Activated CD8-positive, alpha-beta memory T cell treated with anti-CD3 and anti-CD28 coated beads, Interleukin-2, amount 50 U/mL, for 1 hour (primary cell): ENCODE measurements at regions not wholly inside any gene's neighbourhood (a gene's known extent, or its start where the extent isn't known, plus 50 kb on each side); places are given as distances from the start of the nearest gene placed in this dataset.
"Not testable (repeated sequence)": the region's sequence is repeated elsewhere in the genome, so short reads cannot be mapped to it uniquely, and the experiment has no call there.

ENCODE experiments used
- DNase-seq: peaks from one replicate; pipeline ENCODE4 v3.0.0-alpha.2; 2020; ENCODE audit errors: extremely low read depth

DNA sequence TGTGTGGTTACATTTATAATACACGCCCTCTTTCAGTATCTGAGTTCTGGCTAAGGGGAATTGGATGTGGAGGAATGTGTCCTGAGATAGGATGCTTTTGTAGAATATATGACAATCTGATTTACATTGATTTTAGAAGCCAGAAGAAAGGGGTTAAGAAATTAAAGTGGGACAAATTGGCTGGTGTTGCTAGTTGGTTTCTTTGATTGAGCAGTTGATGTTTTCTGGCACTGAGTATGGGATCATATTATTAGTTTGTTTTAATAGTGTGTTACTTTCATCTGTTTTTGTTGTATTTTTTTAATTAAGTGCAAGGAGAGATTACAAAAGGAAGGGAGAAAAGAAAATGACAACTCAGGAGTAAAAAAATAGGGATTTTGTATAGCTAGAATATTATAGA is 1634.7 kb upstream of the B3GALT2 start:
- no peak for DNase-seq

DNA sequence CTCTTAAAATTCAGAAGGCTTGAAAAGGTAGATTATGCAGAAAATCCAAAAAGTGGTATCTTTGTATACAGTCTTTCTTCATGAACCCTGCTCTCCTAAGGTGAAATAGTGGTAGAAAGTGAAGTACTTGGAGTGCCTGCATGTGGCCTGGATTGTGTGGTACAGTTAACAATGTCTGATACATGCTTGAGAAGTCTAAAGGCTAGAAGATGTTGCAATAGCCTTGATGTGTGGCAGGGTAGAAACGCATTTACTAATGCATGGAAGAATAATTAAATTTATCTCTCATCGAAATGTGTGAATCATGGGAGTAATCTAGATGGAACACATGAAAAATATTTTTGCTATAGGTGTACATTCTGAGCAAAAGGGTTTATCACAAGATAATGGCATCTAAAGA is 1632.3 kb upstream of the B3GALT2 start:
- DNase-seq: no peak

- DNase-seq: no peak
Measured at GRCh38 chr1:194816859-194817258, 1630.4 kb upstream of the B3GALT2 start.

DNA sequence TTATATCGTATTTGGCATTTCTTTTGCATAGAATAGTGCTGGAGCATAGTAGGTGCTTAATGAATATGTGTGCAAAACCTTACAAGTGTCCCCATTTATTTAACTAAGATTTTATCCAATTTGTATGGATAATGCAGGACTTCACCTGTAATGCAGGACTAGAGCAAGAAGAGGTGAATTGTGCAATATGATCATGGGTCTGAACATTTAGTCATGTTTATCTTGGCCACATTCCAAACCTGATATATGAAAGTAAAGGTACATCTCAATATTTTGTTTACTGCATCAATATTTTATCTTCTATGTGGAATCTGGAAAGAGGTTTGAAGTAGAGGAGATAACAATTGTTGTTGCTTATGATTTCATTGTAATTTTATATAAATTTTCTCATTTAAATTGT is 1626.7 kb upstream of the B3GALT2 start:
- DNase-seq: no peak

DNA sequence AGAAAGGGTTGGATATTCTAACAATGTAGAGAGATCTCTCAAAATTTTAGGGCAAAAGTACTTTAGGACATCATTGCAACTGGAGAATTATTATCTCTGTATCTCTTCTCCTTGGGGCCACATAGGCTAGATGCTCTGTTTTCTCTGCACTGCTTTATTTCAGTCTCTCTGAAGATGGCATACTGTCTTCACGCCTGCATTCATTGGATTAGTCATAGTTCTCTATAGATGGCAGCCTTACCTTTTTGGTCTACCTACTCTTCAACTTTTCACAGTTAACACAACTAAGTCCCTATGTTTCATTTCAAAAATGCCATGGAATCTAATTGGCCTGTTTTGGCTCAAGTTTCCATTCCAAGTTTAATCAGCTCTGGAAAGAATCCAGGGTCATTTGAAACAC is 1623.3 kb upstream of the B3GALT2 start:
- DNase-seq: no peak

- DNase-seq: no peak
Measured at GRCh38 chr1:194809215-194809614, 1622.8 kb upstream of the B3GALT2 start.

DNA sequence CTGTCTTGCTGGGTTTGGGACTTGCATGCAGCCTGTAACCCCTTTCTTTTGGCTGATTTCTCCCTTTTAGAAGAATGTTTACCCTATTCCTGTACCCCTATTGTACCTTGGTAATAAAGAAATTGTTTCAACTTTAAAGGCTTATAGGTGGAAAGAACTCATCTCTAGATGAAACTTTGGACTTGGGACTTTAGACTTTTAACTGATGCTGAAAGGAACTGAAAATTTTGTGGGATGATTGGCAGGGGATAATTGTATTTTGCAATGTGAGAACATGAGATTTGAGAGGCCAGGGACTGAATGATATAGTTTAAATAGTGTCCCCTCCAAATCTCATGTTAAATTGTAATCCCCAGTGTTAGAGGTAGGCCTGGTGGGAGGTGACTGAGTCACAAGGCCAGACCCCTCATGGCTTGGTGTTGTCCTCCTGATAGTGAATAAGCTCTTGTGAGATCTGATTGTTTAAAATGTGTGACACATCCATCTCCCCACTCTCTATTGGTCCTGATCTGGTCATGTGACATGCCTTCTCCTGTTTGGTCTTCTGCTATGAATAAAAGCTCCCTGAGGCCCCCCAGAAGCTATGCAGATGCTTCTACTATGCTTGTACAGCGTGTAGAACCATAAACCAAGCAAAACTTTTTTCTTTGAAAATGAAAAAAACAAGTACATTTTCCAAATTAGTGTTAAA is 1621.3 kb upstream of the B3GALT2 start:
- DNase-seq: no peak

- DNase-seq: no peak
Measured at GRCh38 chr1:194802572-194802971, 1616.2 kb upstream of the B3GALT2 start.

DNA sequence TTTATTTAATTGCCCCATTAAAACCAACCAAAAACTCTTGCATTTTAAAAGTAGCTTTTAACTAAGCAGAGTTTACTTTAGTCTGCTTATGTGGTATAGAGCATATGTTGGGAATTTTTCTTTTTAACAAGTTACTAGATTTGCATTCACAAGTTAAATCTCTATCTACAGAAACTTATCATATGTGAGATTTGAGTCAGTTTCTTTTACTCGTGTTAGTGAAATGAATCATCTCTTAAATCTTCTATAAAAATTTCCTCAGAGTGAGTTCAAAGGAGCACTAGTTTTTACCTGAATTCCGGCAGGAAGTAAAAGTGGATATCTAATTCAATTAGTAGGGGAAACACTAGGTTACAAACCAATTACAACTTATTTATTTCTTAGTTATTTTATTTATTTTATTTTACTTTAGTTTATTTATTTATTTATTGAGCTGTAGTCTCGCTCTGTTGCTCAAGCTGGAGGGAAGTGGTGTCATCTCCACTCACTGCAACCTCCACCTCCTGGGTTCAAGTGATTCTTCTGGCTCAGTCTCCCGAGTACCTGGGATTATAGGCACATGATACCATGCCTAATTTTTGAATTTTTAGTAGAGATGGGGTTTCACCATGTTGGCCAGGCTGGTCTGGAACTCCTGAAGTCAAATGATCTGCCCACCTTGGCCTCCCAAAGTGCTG is 1609.6 kb upstream of the B3GALT2 start:
- no peak for DNase-seq

GRCh38 chr1:194787001-194787400 is 1600.6 kb upstream of the B3GALT2 start:
- no peak for DNase-seq

- DNase-seq: no peak
Measured at GRCh38 chr1:194786027-194786426, 1599.6 kb upstream of the B3GALT2 start.

- DNase-seq: no peak
Measured at GRCh38 chr1:194776657-194777056, 1590.2 kb upstream of the B3GALT2 start.

DNA sequence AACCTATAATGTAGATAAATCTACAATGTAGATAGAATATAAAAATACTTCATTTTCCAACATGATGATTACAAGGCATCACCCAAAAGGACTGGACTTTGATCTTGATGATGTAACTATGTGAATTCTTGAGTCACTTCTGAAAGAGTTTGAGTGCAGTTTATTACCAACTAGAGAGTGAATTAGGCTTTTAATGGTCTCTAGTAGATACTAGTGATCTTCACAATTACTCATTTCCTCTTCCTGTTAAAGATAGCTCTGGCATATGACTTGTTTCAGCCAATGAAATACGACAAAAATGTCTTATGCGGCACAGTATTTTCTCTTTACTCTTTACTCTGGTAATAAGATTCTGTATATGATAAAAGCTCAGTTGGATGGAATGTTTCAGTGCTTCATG is 1588.1 kb upstream of the B3GALT2 start:
- DNase-seq: no peak

- no peak for DNase-seq
Measured at GRCh38 chr1:194755241-194755994, 1569.0 kb upstream of the B3GALT2 start.

- not testable (repeated sequence) for DNase-seq
Measured at GRCh38 chr1:194738843-194739242, 1552.4 kb upstream of the B3GALT2 start.

DNA sequence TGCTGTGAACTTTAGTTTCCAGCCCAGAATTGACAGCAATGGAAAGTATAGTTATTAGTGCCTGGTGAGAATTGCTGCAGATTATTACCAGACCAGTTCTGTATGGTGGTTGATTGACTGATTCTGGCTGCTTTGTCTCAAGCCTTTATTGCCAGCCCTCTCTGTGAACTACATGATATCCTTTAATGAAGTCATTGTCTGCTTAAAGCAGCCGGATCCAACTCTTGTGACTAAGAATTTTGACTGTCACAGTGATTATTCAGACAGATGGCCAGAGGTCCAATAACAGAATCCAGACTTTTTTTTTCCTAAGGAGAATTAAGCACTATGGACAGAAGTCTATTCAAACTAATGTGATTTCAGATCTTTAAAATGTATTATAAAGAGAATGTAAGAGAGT is 1548.6 kb upstream of the B3GALT2 start:
- DNase-seq: no peak

GRCh38 chr1:194731025-194731424 is 1544.6 kb upstream of the B3GALT2 start:
- DNase-seq: no peak

- no peak for DNase-seq
Measured at GRCh38 chr1:194730304-194730703, 1543.9 kb upstream of the B3GALT2 start.

DNA sequence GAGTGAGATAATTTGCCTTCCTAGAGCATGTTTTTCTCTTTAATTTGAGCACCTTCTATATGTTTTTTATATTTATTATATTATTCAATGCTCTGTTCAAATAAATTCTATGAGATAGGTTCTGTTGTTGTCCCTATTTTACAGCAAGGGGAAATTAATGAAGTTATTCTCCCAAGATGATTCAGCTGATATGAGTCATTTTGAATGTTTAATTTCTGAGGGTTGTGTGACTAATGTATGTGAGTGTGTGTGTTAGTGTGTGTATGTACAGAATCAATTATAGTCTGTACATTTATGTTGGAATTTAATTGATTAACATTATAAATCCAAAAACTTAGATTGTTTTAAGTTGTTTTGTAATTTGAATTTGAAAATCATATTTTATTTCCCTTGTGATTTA is 1536.7 kb upstream of the B3GALT2 start:
- no peak for DNase-seq

GRCh38 chr1:194717941-194718340 is 1531.5 kb upstream of the B3GALT2 start:
- no peak for DNase-seq

GRCh38 chr1:194717334-194717733 is 1530.9 kb upstream of the B3GALT2 start:
- DNase-seq: no peak

DNA sequence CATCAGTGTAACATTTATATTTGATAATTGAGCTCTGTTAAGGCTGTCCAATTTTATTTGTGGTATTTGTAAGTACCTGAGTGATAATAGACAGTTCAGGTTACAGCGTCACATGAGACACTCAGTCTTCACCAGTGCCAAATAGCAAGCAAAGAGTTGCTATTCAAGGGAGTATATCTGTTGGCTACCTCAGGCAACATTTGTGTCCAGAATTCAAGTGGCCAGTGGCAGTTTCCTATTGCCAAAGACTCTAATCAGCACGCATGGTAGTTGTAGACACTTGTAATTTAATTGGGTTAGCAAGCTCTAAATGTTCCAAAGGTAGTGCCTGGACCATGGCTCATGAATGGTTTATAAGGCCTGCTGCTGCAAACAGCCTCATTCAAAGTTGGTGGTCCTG is 1524.3 kb upstream of the B3GALT2 start:
- no peak for DNase-seq

- DNase-seq: no peak
Measured at GRCh38 chr1:194709439-194709838, 1523.0 kb upstream of the B3GALT2 start.
